Heart right ventricle (tissue), 16 donors: ENCODE measurements at regions not wholly inside any gene's neighbourhood (a gene's known extent, or its start where the extent isn't known, plus 50 kb on each side); places are given as distances from the start of the nearest gene placed in this dataset.
"Not testable (repeated sequence)": the region's sequence is repeated elsewhere in the genome, so short reads cannot be mapped to it uniquely, and the experiment has no call there.

ENCODE experiments used
- ATAC-seq, 8 donors: fragments of 200-7000 bp; cut with Tn5 transposase; one replicate each; pipeline ENCODE4 v1.9.1; 2020; ENCODE audit warnings: mild to moderate bottlenecking in 8 of 8, moderate library complexity in 8 of 8, moderate number of reproducible peaks in 1 of 8
- DNase-seq, 2 donors: peaks; one replicate each; pipeline ENCODE4 v3.0.0-alpha.2; 2020
- H3K27ac ChIP-seq, 10 donors: fragments of 200-600 bp; sonication (generic) in 2 of 10; one replicate each; pipeline versions ENCODE4 v1.5.0 to v1.8.0; 2020 to 2022; ENCODE audit warnings: mild to moderate bottlenecking in 3 of 10
- H3K27me3 ChIP-seq, 7 donors: fragments of 200-600 bp; one replicate each; pipeline ENCODE4 v1.8.0; 2021 to 2022; ENCODE audit warnings: mild to moderate bottlenecking in 2 of 7
- H3K36me3 ChIP-seq, 9 donors: fragments of 200-600 bp; sonication (generic) in 1 of 9; one replicate each; pipeline versions ENCODE4 v1.5.0 to v1.8.0; 2020 to 2022; ENCODE audit warnings: mild to moderate bottlenecking in 2 of 9
- H3K4me1 ChIP-seq, 9 donors: fragments of 200-600 bp; sonication (generic) in 1 of 9; one replicate each; pipeline versions ENCODE4 v1.5.0 to v1.8.0; 2020 to 2022; ENCODE audit warnings: mild to moderate bottlenecking in 4 of 9
- H3K4me3 ChIP-seq, 10 donors: fragments of 200-600 bp; sonication (generic) in 2 of 10; one replicate each; pipeline versions ENCODE4 v1.5.0 to v1.8.0; 2020 to 2022; ENCODE audit warnings: mild to moderate bottlenecking in 7 of 10, moderate library complexity in 2 of 10
- H3K9me3 ChIP-seq, 11 donors: fragments of 200-600 bp in 10 of 11; sonication (generic) in 2 of 11; one replicate each; pipeline versions ENCODE4 v1.5.0 to v1.8.0; 2013 to 2022; ENCODE audit warnings: mild to moderate bottlenecking in 2 of 11, control low read depth in 1 of 11, moderate library complexity in 1 of 11
- CTCF ChIP-seq, 9 donors: fragments of 200-600 bp; sonication (generic) in 2 of 9; IDR thresholded peaks; one replicate each; pipeline versions ENCODE4 v1.5.0 to v1.8.0; 2021 to 2022; ENCODE audit warnings: antibody characterized with exemption in 9 of 9, mild to moderate bottlenecking in 5 of 9, moderate library complexity in 1 of 9
- WGBS, 2 donors: extraction: QIAGEN DNeasy Blood & Tissue Kit; methylation state at CpG; one replicate each; pipeline ENCODE4 v1.1.7; 2013; ENCODE audit warnings: inconsistent platforms in 1 of 2; 5-methylcytosine and 5-hydroxymethylcytosine counted together
- intact Hi-C, 10 donors: fragments of 100-400 bp; cut with DNase I; formaldehyde crosslinking; loops; one replicate each; pipeline versions ENCODE4 v1.11.1 to v1.14.2; 2022
- donor health status: Arrhythmogenic right ventricular cardiomyopathy.
- donor health status: ischemic (EF 13 %, LVEDD 7.1; RV severe dilation, severe dysfunction).
- donor health status: healthy with polysubstance abuse.
- donor health status: DM: no; HTN: yes; CAD: no.
- donor health status: DM: no; HTN: no; CAD: no.
- donor health status: ischemic (EF 25% LVEDD 6.9; RV normal size, moderate dysfunction).
- donor health status: ischemic (EF 25% LVEDD 5.7; RV mildly dilated, moderate dysfunction).
- donor health status: healthy.
- donor health status: DM: yes; HTN: yes; CAD: no.
- donor health status: Ischemic cardiomyopathy.
- donor health status: ischemic (EF 35%, LVEDD 5.7; RV mildly dilated, moderate dysfunction).
- donor health status: nonischemic (EF 11% LVEDD 7.7; RV severe dilation, severe dysfunction).
- donor health status: DM: yes; HTN: yes; CAD: no.
- donor health status: PGD.
- donor health status: ischemic (EF 29% LVEDD 5.4; RV normal size, mild dysfunction).
- donor health status: nonischemic (EF 23%, LVEDD 6.1; RV moderate dilation, normal function).

- H3K36me3 ChIP-seq, H3K4me1 ChIP-seq, H3K4me3 ChIP-seq, intact Hi-C loops, DNase-seq, ATAC-seq, H3K27ac ChIP-seq, H3K27me3 ChIP-seq: not testable (repeated sequence)
- WGBS, 2 donors: 63 to 74% methylated on average over 7 of the region's 7 CpGs
- peaks cover 0 to 33% (median 0%) of the 10 kb centered on the region in 11 donors for H3K9me3 ChIP-seq
Observed at GRCh38 chrY:11643549-11643948, 1057.5 kb upstream of the USP9Y start.

DNA sequence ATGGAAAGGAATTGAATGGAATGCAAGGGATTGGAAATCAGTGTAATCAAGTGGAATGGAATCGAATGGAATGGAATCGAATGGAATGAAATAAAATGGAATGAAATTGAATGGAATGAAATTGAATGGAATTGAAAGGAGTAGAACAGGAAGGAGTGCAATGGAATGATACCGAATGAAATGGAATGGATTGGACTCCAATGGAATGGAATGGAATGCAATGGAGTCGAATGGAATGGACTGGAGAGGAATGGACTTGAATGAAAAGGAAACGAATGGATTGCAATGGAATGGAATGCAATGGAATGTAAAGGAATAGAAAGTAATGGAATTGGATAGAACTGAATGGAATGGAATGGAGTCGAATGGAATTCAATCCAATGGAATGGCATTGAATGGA, 1032.8 kb upstream of the USP9Y start:
- ATAC-seq (no peak), DNase-seq (no peak)
- H3K27ac ChIP-seq: no peak overlapping the region
- H3K27me3 ChIP-seq: no peaks in the 10 kb centered on the region
- no peaks in the 10 kb centered on the region for H3K36me3 ChIP-seq
- intact Hi-C loops: no loop called here
- WGBS, 2 donors: 64 to 71% methylated on average over 6 of the region's 6 CpGs
- H3K4me1 ChIP-seq: no peaks in the 10 kb centered on the region
- H3K4me3 ChIP-seq: no peak overlapping the region
- no peak for TF ChIP-seq CTCF (IDR thresholded peaks at IDR 0.05)
- peaks cover 0 to 53% (median 0%) of the 10 kb centered on the region in 11 donors for H3K9me3 ChIP-seq
